ENCODE measurements at regions not wholly inside any gene's neighbourhood (a gene's known extent, or its start where the extent isn't known, plus 50 kb on each side); places are given as distances from the start of the nearest gene placed in this dataset.

DNA sequence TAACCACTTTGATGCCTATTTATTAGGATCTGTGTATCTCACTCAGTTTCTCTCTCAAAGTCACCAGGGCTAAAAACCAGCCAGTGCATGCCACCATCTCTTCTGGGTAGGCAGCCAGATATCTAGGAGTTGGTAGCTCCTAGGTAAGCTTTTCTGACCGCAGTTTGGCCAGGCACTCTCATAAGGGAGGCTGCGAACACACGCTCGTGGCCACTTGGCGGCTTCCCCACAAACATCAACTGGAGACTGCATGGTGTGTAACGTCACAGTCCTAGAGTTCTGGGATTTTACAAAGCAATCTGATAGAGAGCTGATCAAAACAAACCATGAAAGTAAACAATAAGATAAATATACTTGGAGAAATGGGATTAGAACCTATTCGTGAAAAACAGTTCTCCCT lies 424.3 kb upstream of the ACVR2A start:
- TF ChIP-seq, protein P1, sequence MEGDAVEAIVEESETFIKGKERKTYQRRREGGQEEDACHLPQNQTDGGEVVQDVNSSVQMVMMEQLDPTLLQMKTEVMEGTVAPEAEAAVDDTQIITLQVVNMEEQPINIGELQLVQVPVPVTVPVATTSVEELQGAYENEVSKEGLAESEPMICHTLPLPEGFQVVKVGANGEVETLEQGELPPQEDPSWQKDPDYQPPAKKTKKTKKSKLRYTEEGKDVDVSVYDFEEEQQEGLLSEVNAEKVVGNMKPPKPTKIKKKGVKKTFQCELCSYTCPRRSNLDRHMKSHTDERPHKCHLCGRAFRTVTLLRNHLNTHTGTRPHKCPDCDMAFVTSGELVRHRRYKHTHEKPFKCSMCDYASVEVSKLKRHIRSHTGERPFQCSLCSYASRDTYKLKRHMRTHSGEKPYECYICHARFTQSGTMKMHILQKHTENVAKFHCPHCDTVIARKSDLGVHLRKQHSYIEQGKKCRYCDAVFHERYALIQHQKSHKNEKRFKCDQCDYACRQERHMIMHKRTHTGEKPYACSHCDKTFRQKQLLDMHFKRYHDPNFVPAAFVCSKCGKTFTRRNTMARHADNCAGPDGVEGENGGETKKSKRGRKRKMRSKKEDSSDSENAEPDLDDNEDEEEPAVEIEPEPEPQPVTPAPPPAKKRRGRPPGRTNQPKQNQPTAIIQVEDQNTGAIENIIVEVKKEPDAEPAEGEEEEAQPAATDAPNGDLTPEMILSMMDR (IDR thresholded peaks at IDR 0.05; ENCODE audit: insufficient read depth, low read depth, low read length), result no peak
- no peak for TF ChIP-seq EZH2 (IDR thresholded peaks at IDR 0.05; ENCODE audit: insufficient read depth, low read length)

Measured in astrocyte (in vitro differentiated cells and primary cell).